Body of pancreas (tissue), 4 donors: ENCODE measurements at regions not wholly inside any gene's neighbourhood (a gene's known extent, or its start where the extent isn't known, plus 50 kb on each side); places are given as distances from the start of the nearest gene placed in this dataset.

Experiments used
- ATAC-seq: fragments of 150-250 bp; one replicate; pipeline ENCODE4 v1.9.1; 2016
- DNase-seq, 4 donors: peaks; one replicate each; pipeline ENCODE4 v3.0.0-alpha.2; 2019
- H3K27ac ChIP-seq, 4 donors: fragments of 200-600 bp; sonication (generic); 1 replicate in 3 of 4; 2 replicates in 1 of 4; pipeline versions ENCODE4 v1.5.1 to v1.6.1; 2016 to 2019; ENCODE audit warnings: mild to moderate bottlenecking in 1 of 4, mixed read lengths in 1 of 4, moderate library complexity in 1 of 4
- H3K27me3 ChIP-seq, 2 donors: fragments of 200-600 bp; sonication (generic); one replicate each; pipeline ENCODE4 v1.6.0; 2016; ENCODE audit warnings: mild to moderate bottlenecking in 1 of 2
- H3K36me3 ChIP-seq, 2 donors: fragments of 200-600 bp; sonication (generic); replicated peaks in 1 of 2; 2 replicates each; pipeline ENCODE4 v1.5.1; 2016; ENCODE audit warnings: low read depth in 2 of 2; ENCODE audit not compliant: insufficient read depth in 1 of 2
- H3K4me1 ChIP-seq: fragments of 200-600 bp; sonication (generic); one replicate; pipeline ENCODE4 v1.6.0; 2016
- H3K4me3 ChIP-seq, 2 donors: fragments of 200-600 bp; sonication (generic); 1 replicate in 1 of 2; 2 replicates in 1 of 2; pipeline ENCODE4 v1.5.1; 2016 to 2019
- H3K9me3 ChIP-seq, 3 donors: fragments of 200-600 bp; sonication (generic); 1 replicate in 2 of 3; 2 replicates in 1 of 3; pipeline ENCODE4 v1.5.1; 2016
- CTCF ChIP-seq, 7 experiments: fragments of 450-650 bp in 4 of 7; fragments of 200-600 bp in 3 of 7; sonication (generic) in 3 of 7; IDR thresholded peaks; one replicate each; pipeline ENCODE4 v1.5.1; 2016 to 2019; ENCODE audit warnings: antibody characterized with exemption in 7 of 7
- POLR2A ChIP-seq, 3 donors: fragments of 450-650 bp; IDR thresholded peaks; one replicate each; pipeline ENCODE4 v1.6.1; 2016; ENCODE audit warnings: antibody characterized with exemption in 3 of 3, mild to moderate bottlenecking in 2 of 3
- WGBS, 2 donors: methylation state at CpG; one replicate each; pipeline ENCODE4 v1.1.5; 2017; 5-methylcytosine and 5-hydroxymethylcytosine counted together
- intact Hi-C: fragments of 100-400 bp; cut with DNase I; formaldehyde crosslinking; loops from one replicate; pipeline ENCODE4 v1.15.1; 2023

DNA sequence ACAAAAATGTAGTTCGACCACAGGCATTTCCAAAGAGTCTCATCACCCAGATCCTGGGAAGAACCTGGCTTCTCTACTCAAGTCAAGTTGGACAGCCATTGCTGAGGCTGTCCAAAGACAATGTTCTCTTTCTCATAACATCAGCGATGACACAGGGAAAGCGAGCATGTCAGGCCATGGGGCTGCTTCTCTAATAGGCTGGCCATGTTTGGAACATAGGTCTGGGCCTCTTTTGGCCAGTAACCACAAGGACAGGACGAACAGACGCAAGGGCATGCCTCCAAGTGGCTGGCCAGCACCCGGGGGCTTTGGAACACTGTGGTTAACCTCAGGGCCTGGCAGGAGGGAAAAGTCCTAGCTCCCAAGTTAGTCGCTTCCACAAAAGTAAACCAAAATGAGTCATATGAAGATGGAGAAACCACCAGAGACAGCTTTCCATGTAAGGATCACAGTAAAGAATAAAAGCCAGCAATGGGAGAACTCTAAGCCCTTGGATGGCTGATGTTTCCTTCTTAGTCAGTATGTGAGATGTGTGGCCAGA is 80.6 kb upstream of the SLC44A3 start:
- peak in 3 of 4 donors; percentile 24 to 37 (median 30) for DNase-seq
- peaks cover 12% of the 10 kb centered on the region for H3K4me1 ChIP-seq
- ATAC-seq, result peak; percentile 39
- no peaks in the 10 kb centered on the region for H3K27me3 ChIP-seq
- no peaks in the 10 kb centered on the region for H3K9me3 ChIP-seq
- no peak overlapping the region for H3K4me3 ChIP-seq
- H3K36me3 ChIP-seq, result no peaks in the 10 kb centered on the region
- TF ChIP-seq CTCF (IDR thresholded peaks at IDR 0.05), result no peak
- no peak for TF ChIP-seq POLR2A (IDR thresholded peaks at IDR 0.05)
- intact Hi-C loops, result no loop called here
- H3K27ac ChIP-seq, result no peak overlapping the region
- 69 to 82% methylated on average over 7 of the region's 7 CpGs for WGBS, 2 donors

DNA sequence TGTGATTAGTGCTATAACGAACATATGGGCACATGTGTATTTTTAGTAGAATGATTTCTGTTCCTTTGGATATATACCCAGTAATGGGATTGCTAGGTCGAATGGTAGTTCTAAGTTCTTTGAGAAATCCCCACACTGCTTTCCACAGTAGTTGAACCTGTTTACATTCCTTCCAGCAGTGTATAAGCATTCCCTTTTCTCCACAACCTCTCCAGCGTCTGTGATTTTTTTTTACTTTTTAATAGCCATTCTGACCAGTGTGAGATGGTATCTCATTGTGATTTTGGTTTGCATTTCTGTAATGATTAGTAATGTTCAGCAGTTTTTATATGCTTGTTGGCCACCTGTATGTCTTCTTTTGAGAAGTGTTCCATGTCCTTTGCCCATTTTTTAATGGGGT is 81.8 kb upstream of the SLC44A3 start:
- H3K9me3 ChIP-seq, result no peaks in the 10 kb centered on the region
- DNase-seq (no peak), ATAC-seq (no peak)
- intact Hi-C loops, result no loop called here
- 87 to 88% methylated on average over 3 of the region's 3 CpGs for WGBS, 2 donors
- peaks cover 12% of the 10 kb centered on the region for H3K4me1 ChIP-seq
- H3K27me3 ChIP-seq, result no peaks in the 10 kb centered on the region
- H3K36me3 ChIP-seq, result no peaks in the 10 kb centered on the region
- H3K4me3 ChIP-seq, result no peak overlapping the region
- no peak overlapping the region for H3K27ac ChIP-seq
- TF ChIP-seq POLR2A (IDR thresholded peaks at IDR 0.05) (no peak), CTCF (IDR thresholded peaks at IDR 0.05) (no peak)

DNA sequence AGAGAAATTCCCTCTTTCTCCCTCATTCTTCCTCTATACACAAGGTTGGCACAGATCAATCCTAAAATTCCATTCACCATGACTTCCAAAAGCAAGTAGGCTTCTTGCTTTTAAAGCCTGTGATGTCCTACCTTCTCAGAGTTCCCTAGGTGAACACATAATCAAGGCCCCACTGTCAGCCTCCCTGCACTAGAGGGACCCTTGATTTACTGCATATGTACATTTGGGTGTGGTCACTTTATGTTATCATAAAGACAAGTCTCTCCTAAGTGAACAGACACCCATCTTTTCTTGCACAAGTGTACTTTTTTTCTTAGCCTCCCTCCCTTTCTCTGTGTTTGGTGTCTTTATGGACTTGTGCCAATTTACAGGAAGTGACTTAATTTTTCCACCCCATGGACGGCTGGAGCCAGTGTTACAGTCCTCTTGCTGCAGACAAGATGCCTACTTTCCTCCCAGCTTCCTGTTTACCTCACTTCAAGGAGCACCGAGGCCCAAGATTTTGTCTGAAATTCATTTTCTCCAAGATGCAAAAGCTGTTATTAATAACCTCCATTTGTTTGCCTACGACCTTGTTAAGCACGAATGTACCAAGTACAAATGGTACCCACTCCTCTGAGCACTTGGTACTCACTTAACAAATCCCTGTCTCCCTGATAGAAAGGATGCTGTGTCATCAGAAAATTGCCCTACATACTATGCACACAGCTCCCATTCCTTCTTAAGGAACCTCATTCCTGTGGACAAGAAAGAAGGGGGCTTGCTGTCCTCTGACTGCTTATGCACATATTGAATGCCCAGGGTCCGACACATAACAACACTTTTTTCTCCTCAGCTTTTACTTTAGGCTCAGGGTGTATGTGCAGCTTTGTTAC is 82.8 kb upstream of the SLC44A3 start:
- no peak for DNase-seq
- intact Hi-C loops, result no loop called here
- Histone ChIP-seq H3K36me3 (no peaks in the 10 kb centered on the region), H3K27me3 (no peaks in the 10 kb centered on the region), H3K4me3 (no peak overlapping the region), H3K27ac (no peak overlapping the region), H3K9me3 (no peaks in the 10 kb centered on the region), H3K4me1 (peaks cover 12% of the 10 kb centered on the region)
- ATAC-seq, result no peak
- 61 to 70% methylated on average over 5 of the region's 5 CpGs for WGBS, 2 donors
- TF ChIP-seq POLR2A (IDR thresholded peaks at IDR 0.05), result no peak
- TF ChIP-seq CTCF (IDR thresholded peaks at IDR 0.05), result no peak

DNA sequence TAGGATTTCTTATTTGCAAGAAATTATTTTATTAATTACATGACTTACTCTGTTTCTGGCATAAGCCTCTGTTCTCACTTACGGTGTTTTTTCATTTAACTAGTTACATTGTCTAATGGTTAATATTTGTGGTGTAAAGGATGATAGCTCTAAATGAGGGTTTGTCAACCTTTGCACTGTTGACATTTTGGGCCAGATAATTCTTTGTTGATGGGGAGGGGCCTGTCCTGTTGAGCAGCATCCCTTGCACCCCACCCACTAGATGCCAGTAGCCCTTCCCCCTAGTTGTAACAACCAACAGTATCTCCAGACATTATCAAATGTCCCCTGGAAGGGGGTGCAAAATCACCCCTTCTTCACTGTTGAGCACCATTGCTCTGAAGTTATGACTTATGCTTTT is 83.6 kb upstream of the SLC44A3 start:
- no peaks in the 10 kb centered on the region for H3K27me3 ChIP-seq
- H3K9me3 ChIP-seq, result no peaks in the 10 kb centered on the region
- H3K4me1 ChIP-seq, result peaks cover 12% of the 10 kb centered on the region
- 98 to 100% methylated on average over 1 of the region's 1 CpG for WGBS, 2 donors
- H3K27ac ChIP-seq, result no peak overlapping the region
- no peaks in the 10 kb centered on the region for H3K36me3 ChIP-seq
- TF ChIP-seq POLR2A (IDR thresholded peaks at IDR 0.05) (no peak), CTCF (IDR thresholded peaks at IDR 0.05) (no peak)
- H3K4me3 ChIP-seq, result no peak overlapping the region
- ATAC-seq, result no peak
- no peak for DNase-seq
- intact Hi-C loops, result no loop called here
